Bronchial epithelial cell (primary cell): ENCODE measurements at regions not wholly inside any gene's neighbourhood (a gene's known extent, or its start where the extent isn't known, plus 50 kb on each side); places are given as distances from the start of the nearest gene placed in this dataset.

ENCODE experiments used
- DNase-seq: peaks from one replicate; pipeline ENCODE4 v3.0.0-alpha.2; 2010; ENCODE audit warnings: low read depth
- FAIRE-seq: peaks from 2 replicates; lab custom pipeline; 2011; peaks lifted over from hg19 to GRCh38; lab: Jason Lieb, UNC
- H3K27me3 ChIP-seq: 2 replicates; pipeline ENCODE4 v1.5.1; 2011; ENCODE audit warnings: low read length; ENCODE audit not compliant: control insufficient read depth, insufficient read depth
- H3K36me3 ChIP-seq: 2 replicates; pipeline ENCODE4 v1.5.1; 2011; ENCODE audit warnings: low read length; ENCODE audit not compliant: control insufficient read depth, insufficient read depth
- H3K4me3 ChIP-seq: 2 replicates; pipeline ENCODE4 v1.5.1; 2011; ENCODE audit warnings: mild to moderate bottlenecking, low read depth, low read length, control low read depth
- CTCF ChIP-seq: IDR thresholded peaks from 2 replicates; pipeline ENCODE4 v1.5.1; 2011; ENCODE audit warnings: mild to moderate bottlenecking, moderate library complexity, low read length, control low read depth, inconsistent platforms; ENCODE audit not compliant: insufficient read depth, severe bottlenecking

- H3K36me3 ChIP-seq: no peaks in the 10 kb centered on the region
- peak; percentile 51 for TF ChIP-seq CTCF
- no peak for DNase-seq
- no peak overlapping the region for H3K4me3 ChIP-seq
- no peak for FAIRE-seq
- H3K27me3 ChIP-seq: no peaks in the 10 kb centered on the region
Measured at GRCh38 chr12:59087077-59087673, 166.9 kb upstream of the LRIG3 start.

GRCh38 chr12:59086126-59086525 is 165.8 kb upstream of the LRIG3 start:
- Histone ChIP-seq H3K27me3 (no peaks in the 10 kb centered on the region), H3K36me3 (no peaks in the 10 kb centered on the region), H3K4me3 (no peak overlapping the region)
- peak; percentile 84 for DNase-seq
- TF ChIP-seq CTCF: no peak
- no peak for FAIRE-seq

GRCh38 chr12:59085690-59086089 is 165.4 kb upstream of the LRIG3 start:
- Histone ChIP-seq H3K36me3 (no peaks in the 10 kb centered on the region), H3K27me3 (no peaks in the 10 kb centered on the region), H3K4me3 (no peak overlapping the region)
- FAIRE-seq (no peak), DNase-seq (no peak)
- TF ChIP-seq CTCF: no peak

GRCh38 chr12:59084511-59085375 is 164.4 kb upstream of the LRIG3 start:
- no peak for FAIRE-seq
- Histone ChIP-seq H3K36me3 (no peaks in the 10 kb centered on the region), H3K27me3 (no peaks in the 10 kb centered on the region), H3K4me3 (no peak overlapping the region)
- no peak for DNase-seq
- TF ChIP-seq CTCF: no peak

- Histone ChIP-seq H3K27me3 (no peaks in the 10 kb centered on the region), H3K4me3 (no peak overlapping the region), H3K36me3 (no peaks in the 10 kb centered on the region)
- DNase-seq: no peak
- no peak for FAIRE-seq
- no peak for TF ChIP-seq CTCF
Measured at GRCh38 chr12:59082952-59083351, 162.6 kb upstream of the LRIG3 start.

- H3K27me3 ChIP-seq: no peaks in the 10 kb centered on the region
- no peak for TF ChIP-seq CTCF
- H3K36me3 ChIP-seq: no peaks in the 10 kb centered on the region
- no peak for FAIRE-seq
- H3K4me3 ChIP-seq: no peak overlapping the region
- DNase-seq: peak; percentile 73
Measured at GRCh38 chr12:59080101-59080500, 159.8 kb upstream of the LRIG3 start.
